Loucy (cell line): ENCODE measurements at regions not wholly inside any gene's neighbourhood (a gene's known extent, or its start where the extent isn't known, plus 50 kb on each side); places are given as distances from the start of the nearest gene placed in this dataset.

Experiments used
- H2AFZ ChIP-seq: fragments of 200-600 bp; sonication (generic); 2 replicates; pipeline ENCODE4 v1.6.0; 2016; ENCODE audit warnings: antibody characterized with exemption, mild to moderate bottlenecking, low read length, moderate library complexity
- H3F3A ChIP-seq: fragments of 200-600 bp; 2 replicates; pipeline ENCODE4 v1.6.0; 2016; ENCODE audit warnings: antibody characterized with exemption, low read depth, mild to moderate bottlenecking
- H3K27me3 ChIP-seq: fragments of 200-600 bp; sonication (generic); 2 replicates; pipeline ENCODE4 v1.6.1; 2014; ENCODE audit warnings: low read length, mild to moderate bottlenecking; ENCODE audit not compliant: insufficient read depth, poor library complexity, severe bottlenecking
- H3K36me3 ChIP-seq: fragments of 200-600 bp; sonication (generic); 2 replicates; pipeline ENCODE4 v1.6.1; 2016; ENCODE audit warnings: low read length; ENCODE audit not compliant: insufficient read depth
- H3K4me1 ChIP-seq: fragments of 200-600 bp; sonication (generic); 2 replicates; pipeline ENCODE4 v1.5.1; 2014; ENCODE audit warnings: low read length, mild to moderate bottlenecking; ENCODE audit not compliant: insufficient read depth, poor library complexity, severe bottlenecking
- H3K4me2 ChIP-seq: fragments of 200-600 bp; sonication (generic); 2 replicates; pipeline ENCODE4 v1.6.0; 2014; ENCODE audit warnings: antibody characterized with exemption, low read length, low read depth, mild to moderate bottlenecking; ENCODE audit not compliant: poor library complexity, severe bottlenecking
- H3K4me3 ChIP-seq: fragments of 200-600 bp; sonication (generic); 2 replicates; pipeline ENCODE4 v1.5.1; 2014; ENCODE audit warnings: low read length, mild to moderate bottlenecking, mixed read lengths; ENCODE audit not compliant: poor library complexity, severe bottlenecking
- H3K79me2 ChIP-seq: fragments of 200-600 bp; sonication (generic); 2 replicates; pipeline ENCODE4 v1.6.1; 2014; ENCODE audit warnings: low read length; ENCODE audit not compliant: insufficient read depth
- H3K9ac ChIP-seq: fragments of 200-600 bp; sonication (generic); 2 replicates; pipeline ENCODE4 v1.6.0; 2014; ENCODE audit warnings: mild to moderate bottlenecking, low read depth, low read length, moderate library complexity; ENCODE audit not compliant: poor library complexity, severe bottlenecking
- H3K9me2 ChIP-seq: fragments of 200-600 bp; sonication (generic); replicated peaks from 2 replicates; pipeline ENCODE4 v1.6.1; 2016; ENCODE audit warnings: low read depth, low read length, mixed read lengths
- H3K9me3 ChIP-seq: fragments of 200-600 bp; sonication (generic); 2 replicates; pipeline ENCODE4 v1.6.1; 2014; ENCODE audit warnings: mild to moderate bottlenecking, antibody characterized with exemption, low read length, low read depth; ENCODE audit not compliant: insufficient read depth
- H4K20me1 ChIP-seq: fragments of 200-600 bp; sonication (generic); 2 replicates; pipeline ENCODE4 v1.6.0; 2014; ENCODE audit warnings: antibody characterized with exemption, low read length, mild to moderate bottlenecking; ENCODE audit not compliant: insufficient read depth, poor library complexity, severe bottlenecking
- CTCF ChIP-seq: fragments of 200-600 bp; sonication (generic); conservative IDR thresholded peaks from 2 replicates; pipeline ENCODE4 v1.5.1; 2014; ENCODE audit warnings: mild to moderate bottlenecking, antibody characterized with exemption, low read length
- EZH2phosphoT487 ChIP-seq: fragments of 200-600 bp; IDR thresholded peaks from 2 replicates; pipeline ENCODE4 v1.6.1; 2018; ENCODE audit warnings: antibody characterized with exemption, mild to moderate bottlenecking, moderate library complexity, borderline replicate concordance

GRCh38 chr10:128499956-128500355, 373.7 kb upstream of the MKI67 start:
- H3K27me3 ChIP-seq = no peaks in the 10 kb centered on the region
- no peaks in the 10 kb centered on the region for H3K9me3 ChIP-seq
- no peak overlapping the region for H3K9ac ChIP-seq
- no peaks in the 10 kb centered on the region for H3K4me1 ChIP-seq
- no peaks in the 10 kb centered on the region for H3K79me2 ChIP-seq
- no peaks in the 10 kb centered on the region for H4K20me1 ChIP-seq
- no peak overlapping the region for H3K4me2 ChIP-seq
- no peaks in the 10 kb centered on the region for H3F3A ChIP-seq
- no peak overlapping the region for H2AFZ ChIP-seq
- no peak overlapping the region for H3K4me3 ChIP-seq
- TF ChIP-seq EZH2phosphoT487 = no peak
- H3K36me3 ChIP-seq = no peaks in the 10 kb centered on the region
- no peaks in the 10 kb centered on the region for H3K9me2 ChIP-seq

- Histone ChIP-seq H3K79me2 (no peaks in the 10 kb centered on the region), H4K20me1 (no peaks in the 10 kb centered on the region), H3K27me3 (no peaks in the 10 kb centered on the region), H3K9me2 (no peaks in the 10 kb centered on the region), H3K4me3 (no peak overlapping the region), H3K36me3 (no peaks in the 10 kb centered on the region), H2AFZ (no peak overlapping the region), H3K9ac (no peak overlapping the region), H3K4me2 (no peak overlapping the region), H3F3A (no peaks in the 10 kb centered on the region), H3K9me3 (no peaks in the 10 kb centered on the region), H3K4me1 (no peaks in the 10 kb centered on the region)
- no peak for TF ChIP-seq CTCF
- TF ChIP-seq EZH2phosphoT487 = no peak
Measured at GRCh38 chr10:128500642-128501041, 374.4 kb upstream of the MKI67 start.

- no peaks in the 10 kb centered on the region for H3K27me3 ChIP-seq
- no peak for TF ChIP-seq EZH2phosphoT487
- TF ChIP-seq CTCF = no peak
Measured at GRCh38 chr10:128505346-128505745, 379.1 kb upstream of the MKI67 start.

GRCh38 chr10:128506423-128506822, 380.2 kb upstream of the MKI67 start:
- H3K9me3 ChIP-seq = no peaks in the 10 kb centered on the region
- H3K27me3 ChIP-seq = no peaks in the 10 kb centered on the region
- no peaks in the 10 kb centered on the region for H3K36me3 ChIP-seq

More at GRCh38 chr10:128505346-128505745, 379.1 kb upstream of the MKI67 start:
- Histone ChIP-seq H3K36me3 (no peaks in the 10 kb centered on the region), H3K4me2 (no peak overlapping the region), H3K79me2 (no peaks in the 10 kb centered on the region), H3K9ac (no peak overlapping the region), H4K20me1 (no peaks in the 10 kb centered on the region), H3K9me2 (no peaks in the 10 kb centered on the region), H3K9me3 (no peaks in the 10 kb centered on the region), H3K4me3 (no peak overlapping the region), H3K4me1 (no peaks in the 10 kb centered on the region), H2AFZ (no peak overlapping the region), H3F3A (no peaks in the 10 kb centered on the region)

More at GRCh38 chr10:128506423-128506822, 380.2 kb upstream of the MKI67 start:
- no peak overlapping the region for H3K4me3 ChIP-seq
- H3F3A ChIP-seq = no peaks in the 10 kb centered on the region
- no peaks in the 10 kb centered on the region for H4K20me1 ChIP-seq
- no peak overlapping the region for H2AFZ ChIP-seq
- TF ChIP-seq EZH2phosphoT487 = no peak
- TF ChIP-seq CTCF = no peak
- H3K9ac ChIP-seq = no peak overlapping the region
- H3K79me2 ChIP-seq = no peaks in the 10 kb centered on the region
- H3K9me2 ChIP-seq = no peaks in the 10 kb centered on the region
- H3K4me2 ChIP-seq = no peak overlapping the region
- no peaks in the 10 kb centered on the region for H3K4me1 ChIP-seq
